ENCODE measurements at regions not wholly inside any gene's neighbourhood (a gene's known extent, or its start where the extent isn't known, plus 50 kb on each side); places are given as distances from the start of the nearest gene placed in this dataset.
"Not testable (repeated sequence)": the region's sequence is repeated elsewhere in the genome, so short reads cannot be mapped to it uniquely, and the experiment has no call there.

GRCh38 chr2:224261326-224261725, 140.6 kb downstream of the FAM124B start:
- DNase-seq: no peak

- no peak for DNase-seq
Observed at GRCh38 chr2:224260372-224261020, 141.4 kb downstream of the FAM124B start.

- no peak for DNase-seq
Observed at GRCh38 chr2:224259831-224260230, 142.1 kb downstream of the FAM124B start.

DNA sequence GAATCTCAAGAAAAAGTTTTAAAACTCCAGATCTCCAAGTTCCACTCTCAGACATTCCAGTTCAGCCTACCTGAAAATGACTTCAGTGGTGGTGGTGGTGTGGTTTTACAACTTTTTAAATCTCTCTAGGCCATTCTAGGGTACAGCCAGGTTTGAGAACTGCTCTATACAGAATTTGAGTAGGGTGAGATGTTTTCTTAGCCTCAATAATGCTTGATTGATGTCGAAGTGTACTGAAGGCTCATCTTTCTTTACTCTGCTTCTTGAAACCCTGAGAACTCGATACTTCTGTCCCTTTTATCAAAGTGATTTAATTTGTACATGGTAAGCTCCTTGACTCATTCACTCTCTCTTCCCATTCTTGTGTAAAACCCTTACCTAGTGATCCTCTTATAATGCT, 143.8 kb downstream of the FAM124B start:
- DNase-seq: no peak

DNA sequence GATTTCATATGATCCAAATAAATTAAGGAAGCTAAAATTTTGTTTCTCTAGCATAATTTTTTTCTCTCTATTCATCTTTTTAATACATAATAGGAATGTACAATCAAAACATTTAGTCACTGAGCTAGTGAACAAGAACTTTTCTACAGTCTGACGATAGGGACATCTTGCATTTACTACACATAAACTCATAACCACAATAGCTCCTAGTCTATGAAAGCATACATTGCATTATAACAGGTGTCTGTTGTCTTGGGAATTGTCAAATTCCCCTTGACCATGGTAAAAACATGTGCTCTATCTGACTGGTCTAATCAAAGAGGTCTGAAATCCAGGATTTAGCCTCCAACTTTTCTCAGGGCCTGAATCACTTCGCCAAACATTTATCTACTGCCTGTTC, 144.8 kb downstream of the FAM124B start:
- DNase-seq: no peak

- DNase-seq: no peak
Observed at GRCh38 chr2:224253464-224253863, 148.4 kb downstream of the FAM124B start.

DNA sequence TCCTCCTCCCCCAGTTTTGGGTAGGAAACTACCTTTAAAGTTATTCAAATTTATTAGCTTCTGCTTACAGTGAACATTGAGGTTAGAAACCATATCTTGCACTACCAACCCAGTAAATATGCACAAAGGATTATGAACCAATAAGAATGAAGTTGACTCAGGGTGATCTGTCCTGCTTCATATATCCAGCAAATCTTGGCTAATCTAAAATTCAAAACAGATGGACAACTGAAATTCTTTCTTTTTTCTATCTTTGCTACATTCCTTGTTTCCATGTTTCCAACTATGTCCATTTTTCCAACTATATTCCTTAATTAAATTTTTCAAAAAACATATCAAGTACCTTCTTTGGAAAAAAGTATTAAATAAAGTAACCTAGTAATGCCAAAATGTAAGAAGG, 149.3 kb downstream of the FAM124B start:
- DNase-seq: no peak

GRCh38 chr2:224248944-224249371, 152.9 kb downstream of the FAM124B start:
- DNase-seq: no peak

DNA sequence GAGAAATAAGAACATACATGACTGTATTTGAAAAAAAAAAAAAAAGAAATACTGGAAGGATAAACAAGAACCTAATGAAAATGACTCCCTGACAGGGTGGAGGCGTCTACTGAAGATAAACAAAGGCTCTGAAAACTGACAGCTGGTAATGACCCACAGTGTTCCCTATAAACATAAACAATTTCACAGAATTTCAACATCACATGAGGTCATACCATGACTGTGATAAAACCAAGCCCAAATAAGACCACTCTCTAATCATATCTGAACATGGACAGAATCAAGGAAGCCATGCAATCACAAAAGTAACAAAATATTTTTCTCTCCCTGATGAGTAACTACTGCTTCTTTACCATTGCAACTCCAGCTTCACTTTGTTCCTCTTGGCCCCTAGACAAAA, 159.3 kb downstream of the FAM124B start:
- DNase-seq: no peak

DNA sequence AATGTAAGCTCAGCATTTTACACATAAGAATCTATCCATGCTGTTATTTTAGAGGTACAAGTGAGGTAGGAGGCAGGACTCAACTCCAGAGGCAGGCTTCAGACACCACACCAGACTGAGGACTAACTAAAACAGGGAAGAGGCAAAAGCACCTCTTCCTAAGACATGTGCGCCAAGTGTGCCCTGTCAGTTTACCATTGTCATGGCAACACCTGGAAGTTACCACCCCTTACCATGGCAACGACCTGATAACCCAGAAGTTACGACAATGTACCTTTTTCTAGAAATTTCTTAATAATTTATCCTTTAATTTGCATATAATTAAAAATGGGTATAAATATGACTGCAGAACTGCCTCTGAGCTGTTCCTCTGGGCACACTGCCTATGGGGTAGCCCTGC, 160.1 kb downstream of the FAM124B start:
- DNase-seq: no peak

DNA sequence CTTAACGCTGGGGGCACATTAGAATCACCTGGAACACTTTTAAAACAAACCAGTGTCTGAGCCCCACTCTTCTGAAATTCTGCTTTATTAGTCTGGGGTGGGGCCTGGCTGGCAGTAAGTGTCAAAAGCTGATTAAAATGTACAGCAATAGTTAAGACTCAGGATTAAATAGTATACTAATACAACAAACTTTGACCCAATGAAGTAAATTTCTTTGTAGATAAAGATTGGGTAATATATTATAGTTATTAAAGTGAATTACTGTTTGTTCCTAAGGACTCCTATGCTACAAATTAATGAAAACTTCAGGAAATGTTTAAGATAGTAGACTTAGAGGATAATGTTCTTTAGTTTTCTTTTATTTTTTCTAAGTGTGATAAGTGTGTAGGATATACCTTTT, 160.9 kb downstream of the FAM124B start:
- no peak for DNase-seq

DNA sequence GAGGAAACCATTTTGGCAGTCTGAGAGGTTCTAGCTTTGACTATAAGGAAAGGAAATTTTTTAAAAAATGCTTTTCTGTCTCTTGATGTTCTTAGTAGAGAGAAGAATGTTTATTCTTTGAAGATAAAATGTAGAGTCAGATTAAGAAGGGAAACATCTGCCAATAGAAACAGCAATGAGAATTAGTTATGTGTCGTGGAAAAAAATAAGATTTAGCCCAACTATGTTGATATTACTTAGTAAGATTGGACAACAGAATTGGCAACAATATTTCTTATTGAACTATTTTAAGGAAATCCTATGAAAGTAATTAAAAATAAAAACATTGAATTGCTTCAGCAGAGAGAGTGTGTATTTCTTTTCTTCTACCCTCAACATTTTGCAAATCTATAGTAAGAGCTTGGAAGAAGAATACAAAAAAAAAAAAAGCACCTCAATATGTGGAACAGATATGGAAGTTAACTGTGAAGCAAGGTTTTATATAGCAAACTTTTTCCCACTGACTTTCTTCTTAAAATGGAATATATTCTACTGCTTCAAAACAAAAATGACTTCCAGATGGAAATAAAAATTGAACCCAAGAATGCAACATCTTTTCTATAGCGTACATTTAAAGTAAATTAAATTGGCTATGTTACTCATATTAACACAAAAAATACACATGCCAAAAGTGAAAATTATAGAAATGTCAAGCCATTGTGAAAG, 177.9 kb downstream of the FAM124B start:
- DNase-seq: no peak

- DNase-seq: no peak
Observed at GRCh38 chr2:224222974-224223373, 178.9 kb downstream of the FAM124B start.

GRCh38 chr2:224222291-224222690, 179.6 kb downstream of the FAM124B start:
- DNase-seq: no peak

- DNase-seq: no peak
Observed at GRCh38 chr2:224221455-224221913, 180.4 kb downstream of the FAM124B start.

- DNase-seq: no peak
Observed at GRCh38 chr2:224220586-224221255, 181.2 kb downstream of the FAM124B start.

- no peak for DNase-seq
Observed at GRCh38 chr2:224219781-224220180, 180.7 kb upstream of the SERPINE2 start.

- DNase-seq: no peak
Observed at GRCh38 chr2:224217962-224218347, 178.9 kb upstream of the SERPINE2 start.

GRCh38 chr2:224217233-224217961, 178.3 kb upstream of the SERPINE2 start:
- DNase-seq: no peak

DNA sequence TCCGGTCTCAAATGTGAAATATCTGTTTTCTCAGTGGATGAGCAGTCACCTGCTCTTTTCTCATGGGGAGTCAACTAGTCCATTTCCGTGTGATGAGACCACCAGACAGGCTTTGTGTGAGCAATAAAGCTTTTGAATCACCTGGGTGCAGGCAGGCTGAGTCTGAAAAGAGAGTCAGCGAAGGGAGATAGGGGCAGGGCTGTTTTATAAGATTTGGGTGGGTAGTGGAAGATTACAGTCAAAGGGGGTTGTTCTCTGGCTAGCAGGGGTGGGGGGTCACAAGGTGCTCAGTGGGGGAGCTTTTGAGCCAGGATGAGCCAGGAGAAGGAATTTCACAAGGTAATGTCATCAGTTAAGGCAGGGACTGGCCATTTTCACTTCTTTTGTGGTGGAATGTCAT, 176.5 kb upstream of the SERPINE2 start:
- not testable (repeated sequence) for DNase-seq

GRCh38 chr2:224213396-224213795, 174.3 kb upstream of the SERPINE2 start:
- DNase-seq: no peak

GRCh38 chr2:224211791-224212190, 172.7 kb upstream of the SERPINE2 start:
- no peak for DNase-seq

DNA sequence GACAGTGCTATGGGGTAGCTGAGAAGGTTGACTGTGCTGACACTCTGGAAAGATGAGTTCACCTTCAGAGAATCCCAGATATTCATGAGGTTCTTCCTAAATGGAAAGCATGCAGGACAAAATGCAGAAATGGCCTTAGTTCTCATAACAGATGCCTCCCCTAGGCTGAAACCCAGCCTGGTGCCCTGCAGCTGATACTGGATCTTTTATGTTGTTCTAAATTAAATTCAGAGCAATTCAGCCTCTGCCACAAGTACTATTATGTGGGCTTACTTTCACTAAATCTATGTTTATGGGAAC, 172.0 kb upstream of the SERPINE2 start:
- DNase-seq: no peak
